ENCODE measurements at regions not wholly inside any gene's neighbourhood (a gene's known extent, or its start where the extent isn't known, plus 50 kb on each side); places are given as distances from the start of the nearest gene placed in this dataset.

- Histone ChIP-seq H3K36me3 (ENCODE audit: insufficient read depth) (no peaks in the 10 kb centered on the region), H3K27me3 (ENCODE audit: insufficient read depth) (no peaks in the 10 kb centered on the region), H3K79me2 (replicated peaks; ENCODE audit: insufficient read depth) (no peaks in the 10 kb centered on the region), H3K27ac (ENCODE audit: low read depth) (no peak overlapping the region), H3K4me1 (ENCODE audit: insufficient read depth) (no peaks in the 10 kb centered on the region), H3K4me3 (no peak overlapping the region), H2AFZ (no peak overlapping the region), H3K9me2 (ENCODE audit: insufficient read depth) (0 out of 2 replicates have a peak, but pooled peaks cover 9% of the 10 kb centered on the region), H3F3A (replicated peaks; ENCODE audit: low read depth) (no peaks in the 10 kb centered on the region), H3K4me2 (no peak overlapping the region), H4K20me1 (replicated peaks; ENCODE audit: insufficient read depth) (no peaks in the 10 kb centered on the region)
- Mint-ChIP-seq H3K4me3 (no peak overlapping the region), H3K27me3 (ENCODE audit: insufficient read depth, low read depth, poor library complexity) (peaks cover 3% of the 10 kb centered on the region), H3K27ac (no peak overlapping the region), H3K36me3 (ENCODE audit: low read depth) (no peaks in the 10 kb centered on the region), H3K9me3 (no peaks in the 10 kb centered on the region; the same call in 2 of the 3 replicates), H3K4me1 (no peaks in the 10 kb centered on the region; the same call in 2 of the 3 replicates)
- no peak for DNase-seq (ENCODE audit: low spot score)
- TF ChIP-seq, protein P1, sequence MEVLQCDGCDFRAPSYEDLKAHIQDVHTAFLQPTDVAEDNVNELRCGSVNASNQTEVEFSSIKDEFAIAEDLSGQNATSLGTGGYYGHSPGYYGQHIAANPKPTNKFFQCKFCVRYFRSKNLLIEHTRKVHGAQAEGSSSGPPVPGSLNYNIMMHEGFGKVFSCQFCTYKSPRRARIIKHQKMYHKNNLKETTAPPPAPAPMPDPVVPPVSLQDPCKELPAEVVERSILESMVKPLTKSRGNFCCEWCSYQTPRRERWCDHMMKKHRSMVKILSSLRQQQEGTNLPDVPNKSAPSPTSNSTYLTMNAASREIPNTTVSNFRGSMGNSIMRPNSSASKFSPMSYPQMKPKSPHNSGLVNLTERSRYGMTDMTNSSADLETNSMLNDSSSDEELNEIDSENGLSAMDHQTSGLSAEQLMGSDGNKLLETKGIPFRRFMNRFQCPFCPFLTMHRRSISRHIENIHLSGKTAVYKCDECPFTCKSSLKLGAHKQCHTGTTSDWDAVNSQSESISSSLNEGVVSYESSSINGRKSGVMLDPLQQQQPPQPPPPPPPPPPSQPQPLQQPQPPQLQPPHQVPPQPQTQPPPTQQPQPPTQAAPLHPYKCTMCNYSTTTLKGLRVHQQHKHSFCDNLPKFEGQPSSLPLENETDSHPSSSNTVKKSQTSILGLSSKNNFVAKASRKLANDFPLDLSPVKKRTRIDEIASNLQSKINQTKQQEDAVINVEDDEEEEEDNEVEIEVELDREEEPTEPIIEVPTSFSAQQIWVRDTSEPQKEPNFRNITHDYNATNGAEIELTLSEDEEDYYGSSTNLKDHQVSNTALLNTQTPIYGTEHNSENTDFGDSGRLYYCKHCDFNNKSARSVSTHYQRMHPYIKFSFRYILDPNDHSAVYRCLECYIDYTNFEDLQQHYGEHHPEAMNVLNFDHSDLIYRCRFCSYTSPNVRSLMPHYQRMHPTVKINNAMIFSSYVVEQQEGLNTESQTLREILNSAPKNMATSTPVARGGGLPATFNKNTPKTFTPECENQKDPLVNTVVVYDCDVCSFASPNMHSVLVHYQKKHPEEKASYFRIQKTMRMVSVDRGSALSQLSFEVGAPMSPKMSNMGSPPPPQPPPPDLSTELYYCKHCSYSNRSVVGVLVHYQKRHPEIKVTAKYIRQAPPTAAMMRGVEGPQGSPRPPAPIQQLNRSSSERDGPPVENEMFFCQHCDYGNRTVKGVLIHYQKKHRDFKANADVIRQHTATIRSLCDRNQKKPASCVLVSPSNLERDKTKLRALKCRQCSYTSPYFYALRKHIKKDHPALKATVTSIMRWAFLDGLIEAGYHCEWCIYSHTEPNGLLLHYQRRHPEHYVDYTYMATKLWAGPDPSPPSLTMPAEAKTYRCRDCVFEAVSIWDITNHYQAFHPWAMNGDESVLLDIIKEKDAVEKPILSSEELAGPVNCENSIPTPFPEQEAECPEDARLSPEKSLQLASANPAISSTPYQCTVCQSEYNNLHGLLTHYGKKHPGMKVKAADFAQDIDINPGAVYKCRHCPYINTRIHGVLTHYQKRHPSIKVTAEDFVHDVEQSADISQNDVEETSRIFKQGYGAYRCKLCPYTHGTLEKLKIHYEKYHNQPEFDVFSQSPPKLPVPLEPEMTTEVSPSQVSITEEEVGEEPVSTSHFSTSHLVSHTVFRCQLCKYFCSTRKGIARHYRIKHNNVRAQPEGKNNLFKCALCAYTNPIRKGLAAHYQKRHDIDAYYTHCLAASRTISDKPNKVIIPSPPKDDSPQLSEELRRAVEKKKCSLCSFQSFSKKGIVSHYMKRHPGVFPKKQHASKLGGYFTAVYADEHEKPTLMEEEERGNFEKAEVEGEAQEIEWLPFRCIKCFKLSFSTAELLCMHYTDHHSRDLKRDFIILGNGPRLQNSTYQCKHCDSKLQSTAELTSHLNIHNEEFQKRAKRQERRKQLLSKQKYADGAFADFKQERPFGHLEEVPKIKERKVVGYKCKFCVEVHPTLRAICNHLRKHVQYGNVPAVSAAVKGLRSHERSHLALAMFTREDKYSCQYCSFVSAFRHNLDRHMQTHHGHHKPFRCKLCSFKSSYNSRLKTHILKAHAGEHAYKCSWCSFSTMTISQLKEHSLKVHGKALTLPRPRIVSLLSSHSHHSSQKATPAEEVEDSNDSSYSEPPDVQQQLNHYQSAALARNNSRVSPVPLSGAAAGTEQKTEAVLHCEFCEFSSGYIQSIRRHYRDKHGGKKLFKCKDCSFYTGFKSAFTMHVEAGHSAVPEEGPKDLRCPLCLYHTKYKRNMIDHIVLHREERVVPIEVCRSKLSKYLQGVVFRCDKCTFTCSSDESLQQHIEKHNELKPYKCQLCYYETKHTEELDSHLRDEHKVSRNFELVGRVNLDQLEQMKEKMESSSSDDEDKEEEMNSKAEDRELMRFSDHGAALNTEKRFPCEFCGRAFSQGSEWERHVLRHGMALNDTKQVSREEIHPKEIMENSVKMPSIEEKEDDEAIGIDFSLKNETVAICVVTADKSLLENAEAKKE (CRISPR knock-in tag; IDR thresholded peaks at IDR 0.05) = no peak
- TF ChIP-seq ZNF331 (CRISPR knock-in tag; IDR thresholded peaks at IDR 0.05; ENCODE audit: low read depth) (no peak), ETS1 (IDR thresholded peaks at IDR 0.05) (no peak), POLR2AphosphoS5 (IDR thresholded peaks at IDR 0.05; ENCODE audit: low read depth) (no peak), EZH2phosphoT487 (IDR thresholded peaks at IDR 0.05; ENCODE audit: unreplicated experiment) (no peak), NANOG (IDR thresholded peaks at IDR 0.05; ENCODE audit: borderline replicate concordance) (no peak), STAT1 (IDR thresholded peaks at IDR 0.05; ENCODE audit: unreplicated experiment) (no peak), REST (IDR thresholded peaks at IDR 0.05; ENCODE audit: unreplicated experiment) (no peak), EZH2 (IDR thresholded peaks at IDR 0.05; ENCODE audit: low read depth, unreplicated experiment) (no peak), JUNB (IDR thresholded peaks at IDR 0.05; ENCODE audit: unreplicated experiment) (no peak), ZNF114 (CRISPR knock-in tag; IDR thresholded peaks at IDR 0.05) (no peak)
- TF ChIP-seq, protein P2, sequence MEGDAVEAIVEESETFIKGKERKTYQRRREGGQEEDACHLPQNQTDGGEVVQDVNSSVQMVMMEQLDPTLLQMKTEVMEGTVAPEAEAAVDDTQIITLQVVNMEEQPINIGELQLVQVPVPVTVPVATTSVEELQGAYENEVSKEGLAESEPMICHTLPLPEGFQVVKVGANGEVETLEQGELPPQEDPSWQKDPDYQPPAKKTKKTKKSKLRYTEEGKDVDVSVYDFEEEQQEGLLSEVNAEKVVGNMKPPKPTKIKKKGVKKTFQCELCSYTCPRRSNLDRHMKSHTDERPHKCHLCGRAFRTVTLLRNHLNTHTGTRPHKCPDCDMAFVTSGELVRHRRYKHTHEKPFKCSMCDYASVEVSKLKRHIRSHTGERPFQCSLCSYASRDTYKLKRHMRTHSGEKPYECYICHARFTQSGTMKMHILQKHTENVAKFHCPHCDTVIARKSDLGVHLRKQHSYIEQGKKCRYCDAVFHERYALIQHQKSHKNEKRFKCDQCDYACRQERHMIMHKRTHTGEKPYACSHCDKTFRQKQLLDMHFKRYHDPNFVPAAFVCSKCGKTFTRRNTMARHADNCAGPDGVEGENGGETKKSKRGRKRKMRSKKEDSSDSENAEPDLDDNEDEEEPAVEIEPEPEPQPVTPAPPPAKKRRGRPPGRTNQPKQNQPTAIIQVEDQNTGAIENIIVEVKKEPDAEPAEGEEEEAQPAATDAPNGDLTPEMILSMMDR (conservative IDR thresholded peaks at IDR 0.05; ENCODE audit: low read depth in 2 of 2) = no peak
- no peak for ATAC-seq
Measured at GRCh38 chr3:195017151-195017550, 253.8 kb downstream of the XXYLT1 start.

Data from GM23338 (cell line).